Upper lobe of right lung (tissue), 1 donor: ENCODE measurements at regions not wholly inside any gene's neighbourhood (a gene's known extent, or its start where the extent isn't known, plus 50 kb on each side); places are given as distances from the start of the nearest gene placed in this dataset.

Source experiments
- ATAC-seq: fragments of 200-7000 bp; cut with Tn5 transposase; one replicate; pipeline ENCODE4 v1.9.1; 2020; ENCODE audit warnings: mild to moderate bottlenecking, moderate library complexity
- DNase-seq: peaks from one replicate; pipeline ENCODE4 v3.0.0-alpha.2; 2020
- H3K27ac ChIP-seq: fragments of 200-600 bp; one replicate; pipeline ENCODE4 v1.8.0; 2022
- H3K27me3 ChIP-seq: fragments of 200-600 bp; one replicate; pipeline ENCODE4 v1.8.0; 2022; ENCODE audit warnings: mild to moderate bottlenecking
- H3K36me3 ChIP-seq: fragments of 200-600 bp; one replicate; pipeline ENCODE4 v1.8.0; 2022
- H3K4me1 ChIP-seq: fragments of 200-600 bp; one replicate; pipeline ENCODE4 v1.8.0; 2022
- H3K4me3 ChIP-seq: fragments of 200-600 bp; one replicate; pipeline ENCODE4 v1.8.0; 2022; ENCODE audit warnings: mild to moderate bottlenecking
- H3K9me3 ChIP-seq: fragments of 200-600 bp; one replicate; pipeline ENCODE4 v1.8.0; 2022
- intact Hi-C: fragments of 100-400 bp; cut with DNase I; formaldehyde crosslinking; loops from one replicate; pipeline ENCODE4 v1.11.0; 2022
- TF ChIP-seq, protein P1 (sequence below): fragments of 200-600 bp; IDR thresholded peaks from one replicate; pipeline ENCODE4 v1.8.0; 2022; ENCODE audit warnings: antibody characterized with exemption
- donor health status: DM: no; HTN: yes; CAD: no; lungs with severe emphysema.

- ATAC-seq (no peak), DNase-seq (no peak)
- H3K27ac ChIP-seq: no peak overlapping the region
- no peaks in the 10 kb centered on the region for H3K4me1 ChIP-seq
- H3K4me3 ChIP-seq: no peak overlapping the region
- no peaks in the 10 kb centered on the region for H3K27me3 ChIP-seq
- H3K9me3 ChIP-seq: peaks cover 4% of the 10 kb centered on the region
- TF ChIP-seq, protein P1, sequence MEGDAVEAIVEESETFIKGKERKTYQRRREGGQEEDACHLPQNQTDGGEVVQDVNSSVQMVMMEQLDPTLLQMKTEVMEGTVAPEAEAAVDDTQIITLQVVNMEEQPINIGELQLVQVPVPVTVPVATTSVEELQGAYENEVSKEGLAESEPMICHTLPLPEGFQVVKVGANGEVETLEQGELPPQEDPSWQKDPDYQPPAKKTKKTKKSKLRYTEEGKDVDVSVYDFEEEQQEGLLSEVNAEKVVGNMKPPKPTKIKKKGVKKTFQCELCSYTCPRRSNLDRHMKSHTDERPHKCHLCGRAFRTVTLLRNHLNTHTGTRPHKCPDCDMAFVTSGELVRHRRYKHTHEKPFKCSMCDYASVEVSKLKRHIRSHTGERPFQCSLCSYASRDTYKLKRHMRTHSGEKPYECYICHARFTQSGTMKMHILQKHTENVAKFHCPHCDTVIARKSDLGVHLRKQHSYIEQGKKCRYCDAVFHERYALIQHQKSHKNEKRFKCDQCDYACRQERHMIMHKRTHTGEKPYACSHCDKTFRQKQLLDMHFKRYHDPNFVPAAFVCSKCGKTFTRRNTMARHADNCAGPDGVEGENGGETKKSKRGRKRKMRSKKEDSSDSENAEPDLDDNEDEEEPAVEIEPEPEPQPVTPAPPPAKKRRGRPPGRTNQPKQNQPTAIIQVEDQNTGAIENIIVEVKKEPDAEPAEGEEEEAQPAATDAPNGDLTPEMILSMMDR: no peak
- no peaks in the 10 kb centered on the region for H3K36me3 ChIP-seq
- intact Hi-C loops: no loop called here
Measured at GRCh38 chr6:147674099-147674498, 165.6 kb downstream of the SAMD5 start.

DNA sequence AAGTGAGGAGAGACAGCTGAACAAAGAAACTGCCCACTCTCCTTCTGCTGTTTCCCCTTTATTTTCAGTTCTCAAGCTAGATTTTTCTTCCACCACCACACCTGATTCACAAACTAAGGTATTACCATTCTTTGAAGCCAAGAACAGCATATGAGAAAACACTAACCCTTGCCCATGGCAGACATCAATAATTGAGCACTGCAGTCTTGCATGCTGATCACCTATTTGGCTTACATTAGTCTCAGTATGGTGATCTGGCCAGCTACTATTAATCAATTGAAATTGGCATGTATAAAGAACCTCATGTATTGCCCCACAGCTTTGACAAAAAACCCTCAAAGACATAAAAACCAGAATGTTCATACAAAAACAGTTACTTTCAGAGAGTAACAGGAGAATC is 166.3 kb downstream of the SAMD5 start:
- intact Hi-C loops: no loop called here
- Histone ChIP-seq H3K27me3 (no peaks in the 10 kb centered on the region), H3K27ac (no peak overlapping the region), H3K4me1 (no peaks in the 10 kb centered on the region), H3K9me3 (peaks cover 4% of the 10 kb centered on the region), H3K4me3 (no peak overlapping the region), H3K36me3 (no peaks in the 10 kb centered on the region)
- no peak for DNase-seq
- ATAC-seq: no peak
- TF ChIP-seq, protein P1: no peak

- Histone ChIP-seq H3K4me3 (no peak overlapping the region), H3K4me1 (no peaks in the 10 kb centered on the region), H3K27ac (no peak overlapping the region), H3K27me3 (no peaks in the 10 kb centered on the region), H3K9me3 (peaks cover under 1% of the 10 kb centered on the region), H3K36me3 (no peaks in the 10 kb centered on the region)
- ATAC-seq (no peak), DNase-seq (no peak)
- intact Hi-C loops: no loop called here
- TF ChIP-seq, protein P1: no peak
Measured at GRCh38 chr6:147675281-147675680, 166.8 kb downstream of the SAMD5 start.

- Histone ChIP-seq H3K9me3 (no peaks in the 10 kb centered on the region), H3K36me3 (no peaks in the 10 kb centered on the region), H3K4me1 (no peaks in the 10 kb centered on the region), H3K27ac (no peak overlapping the region), H3K27me3 (no peaks in the 10 kb centered on the region), H3K4me3 (no peak overlapping the region)
- intact Hi-C loops: no loop called here
- no peak for DNase-seq
- TF ChIP-seq, protein P1: no peak
- ATAC-seq: no peak
Measured at GRCh38 chr6:147676495-147677199, 168.2 kb downstream of the SAMD5 start.

DNA sequence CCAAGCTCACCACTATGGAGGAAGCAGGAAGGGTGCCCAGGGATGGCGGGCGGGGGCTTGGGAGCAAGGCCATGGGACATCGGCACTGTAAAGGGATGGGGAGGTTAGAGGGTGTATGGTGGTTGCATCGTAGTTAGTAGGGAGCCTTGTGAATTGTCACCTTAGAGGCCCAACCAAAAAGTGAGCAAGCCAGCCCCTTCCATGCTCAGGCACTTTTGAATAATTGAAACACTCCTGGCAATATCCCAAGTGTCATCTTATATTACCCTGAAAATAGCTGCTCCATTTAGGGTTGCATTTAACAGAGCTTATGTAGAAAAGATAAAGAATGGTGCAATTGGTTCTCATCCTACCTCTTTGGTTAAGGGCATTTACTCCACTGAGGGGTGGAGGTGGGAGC is 169.2 kb downstream of the SAMD5 start:
- H3K27me3 ChIP-seq: no peaks in the 10 kb centered on the region
- TF ChIP-seq, protein P1: no peak
- H3K27ac ChIP-seq: no peak overlapping the region
- intact Hi-C loops: no loop called here
- H3K36me3 ChIP-seq: no peaks in the 10 kb centered on the region
- no peak for DNase-seq
- no peaks in the 10 kb centered on the region for H3K9me3 ChIP-seq
- ATAC-seq: no peak
- no peak overlapping the region for H3K4me3 ChIP-seq
- no peaks in the 10 kb centered on the region for H3K4me1 ChIP-seq

DNA sequence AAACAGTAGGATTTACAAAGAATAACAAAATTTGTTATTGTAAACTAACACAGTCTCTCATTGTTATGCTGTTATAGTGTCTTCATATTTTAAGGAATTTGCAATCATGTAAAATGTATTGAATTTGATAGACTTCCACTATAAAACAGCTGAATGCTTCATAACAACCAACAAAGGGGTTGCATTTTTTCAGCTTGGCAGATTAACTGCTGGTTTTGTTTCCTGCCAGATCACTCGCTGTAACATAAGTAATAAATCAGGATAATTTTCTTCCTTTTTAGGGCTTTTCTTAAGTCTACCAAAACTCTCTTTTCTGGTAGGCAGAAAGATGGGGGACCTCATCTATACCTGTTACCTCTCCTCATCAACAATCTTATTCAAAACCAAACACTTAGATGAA is 169.8 kb downstream of the SAMD5 start:
- no peaks in the 10 kb centered on the region for H3K27me3 ChIP-seq
- no peak for DNase-seq
- no peaks in the 10 kb centered on the region for H3K9me3 ChIP-seq
- TF ChIP-seq, protein P1: no peak
- intact Hi-C loops: no loop called here
- H3K27ac ChIP-seq: no peak overlapping the region
- H3K4me3 ChIP-seq: no peak overlapping the region
- ATAC-seq: no peak
- no peaks in the 10 kb centered on the region for H3K4me1 ChIP-seq
- no peaks in the 10 kb centered on the region for H3K36me3 ChIP-seq
